HL-60 (cell line): ENCODE measurements at regions not wholly inside any gene's neighbourhood (a gene's known extent, or its start where the extent isn't known, plus 50 kb on each side); places are given as distances from the start of the nearest gene placed in this dataset.

ENCODE experiments used
- DNase-seq, 2 experiments: peaks; one replicate each; pipeline ENCODE4 v3.0.0-alpha.2; 2010 to 2020; ENCODE audit warnings: low read depth in 1 of 2, low spot score in 1 of 2
- H3K27ac ChIP-seq: fragments of 250-450 bp; sonication (Bioruptor Pico); replicated peaks from 2 replicates; pipeline ENCODE4 v1.5.1; 2020; ENCODE audit warnings: mild to moderate bottlenecking, moderate library complexity
- H3K27me3 ChIP-seq: fragments of 250-450 bp; sonication (Bioruptor Pico); 2 replicates; pipeline ENCODE4 v1.5.1; 2021; ENCODE audit warnings: mild to moderate bottlenecking, moderate library complexity; ENCODE audit not compliant: insufficient read depth, poor library complexity, severe bottlenecking
- H3K4me3 ChIP-seq: replicated peaks from 2 replicates; pipeline ENCODE4 v1.5.1; 2011; ENCODE audit warnings: mild to moderate bottlenecking, control low read depth, low read length; ENCODE audit not compliant: insufficient read depth
- CTCF ChIP-seq: IDR thresholded peaks from one replicate; pipeline ENCODE4 v1.5.1; 2011; ENCODE audit warnings: low read length, control low read depth, inconsistent platforms; ENCODE audit not compliant: insufficient read depth
- GABPA ChIP-seq: IDR thresholded peaks from 2 replicates; pipeline ENCODE4 v1.6.1; 2012; ENCODE audit warnings: low read depth
- POLR2AphosphoS5 ChIP-seq: IDR thresholded peaks from 2 replicates; pipeline ENCODE4 v1.6.1; 2012; ENCODE audit warnings: low read depth
- REST ChIP-seq: IDR thresholded peaks from 2 replicates; pipeline ENCODE4 v1.6.1; 2012; ENCODE audit warnings: low read depth; ENCODE audit not compliant: insufficient replicate concordance
- SPI1 ChIP-seq: IDR thresholded peaks from 2 replicates; pipeline ENCODE4 v1.6.1; 2012; ENCODE audit warnings: low read depth, mild to moderate bottlenecking, borderline replicate concordance

GRCh38 chr5:100723229-100723628, 179.9 kb downstream of the ST8SIA4 start:
- H3K27me3 ChIP-seq: no peaks in the 10 kb centered on the region

GRCh38 chr5:100726116-100726515, 177.0 kb downstream of the ST8SIA4 start:
- no peak for TF ChIP-seq GABPA
- no peak for TF ChIP-seq SPI1
- no peak for TF ChIP-seq REST
- TF ChIP-seq CTCF: no peak
- TF ChIP-seq POLR2AphosphoS5: no peak
- Histone ChIP-seq H3K27me3 (no peaks in the 10 kb centered on the region), H3K4me3 (no peak overlapping the region), H3K27ac (no peak overlapping the region)
- DNase-seq: no peak

More at GRCh38 chr5:100723229-100723628, 179.9 kb downstream of the ST8SIA4 start:
- Histone ChIP-seq H3K4me3 (no peak overlapping the region), H3K27ac (no peak overlapping the region)
- TF ChIP-seq CTCF: no peak
- no peak for TF ChIP-seq REST
- TF ChIP-seq SPI1: no peak
- no peak for TF ChIP-seq GABPA
- TF ChIP-seq POLR2AphosphoS5: no peak
- DNase-seq: no peak

GRCh38 chr5:100731768-100732167, 171.3 kb downstream of the ST8SIA4 start:
- DNase-seq: no peak
- TF ChIP-seq CTCF: no peak
- TF ChIP-seq POLR2AphosphoS5: no peak
- no peak for TF ChIP-seq REST
- no peak for TF ChIP-seq GABPA
- no peak for TF ChIP-seq SPI1
- H3K4me3 ChIP-seq: no peak overlapping the region

More at GRCh38 chr5:100731768-100732167, 171.3 kb downstream of the ST8SIA4 start:
- no peaks in the 10 kb centered on the region for H3K27me3 ChIP-seq
- no peak overlapping the region for H3K27ac ChIP-seq
